ENCODE measurements at regions not wholly inside any gene's neighbourhood (a gene's known extent, or its start where the extent isn't known, plus 50 kb on each side); places are given as distances from the start of the nearest gene placed in this dataset.

- no peak for TF ChIP-seq CTCF (conservative IDR thresholded peaks at IDR 0.05)
- TF ChIP-seq EZH2 (IDR thresholded peaks at IDR 0.05; ENCODE audit: low read depth), result no peak
Observed at GRCh38 chr2:12432985-12433625, 283.6 kb upstream of the TRIB2 start.
